ENCODE measurements at regions not wholly inside any gene's neighbourhood (a gene's known extent, or its start where the extent isn't known, plus 50 kb on each side); places are given as distances from the start of the nearest gene placed in this dataset.

GRCh38 chr18:60176259-60176658 is 196.3 kb downstream of the MC4R start:
- no peak for FAIRE-seq
- TF ChIP-seq AFF4 (CRISPR knock-in tag; IDR thresholded peaks at IDR 0.05) = no peak
- no peak for TF ChIP-seq ARID2 (CRISPR knock-in tag; IDR thresholded peaks at IDR 0.05; ENCODE audit: borderline replicate concordance)
- TF ChIP-seq TCF7L2 (IDR thresholded peaks at IDR 0.05; ENCODE audit: low read depth, low read length) = no peak
- no peak for TF ChIP-seq DZIP1 (CRISPR knock-in tag; IDR thresholded peaks at IDR 0.05)
- TF ChIP-seq ZHX1 (CRISPR knock-in tag; IDR thresholded peaks at IDR 0.05; ENCODE audit: low read depth) = no peak
- no peak for TF ChIP-seq ZNF382 (CRISPR knock-in tag; IDR thresholded peaks at IDR 0.05; ENCODE audit: borderline replicate concordance)
- no peak for TF ChIP-seq ZNF343 (CRISPR knock-in tag; IDR thresholded peaks at IDR 0.05)
- TF ChIP-seq ZBTB1 (CRISPR knock-in tag; IDR thresholded peaks at IDR 0.05; ENCODE audit: borderline replicate concordance) = no peak
- TF ChIP-seq RORA (CRISPR knock-in tag; IDR thresholded peaks at IDR 0.05) = no peak
- TF ChIP-seq ZNF432 (CRISPR knock-in tag; IDR thresholded peaks at IDR 0.05; ENCODE audit: borderline replicate concordance) = no peak
- TF ChIP-seq CBX1 (IDR thresholded peaks at IDR 0.05; ENCODE audit: low read depth) = no peak
- TF ChIP-seq ZNF326 (CRISPR knock-in tag; IDR thresholded peaks at IDR 0.05; ENCODE audit: borderline replicate concordance) = no peak
- no peak for TF ChIP-seq THAP8 (CRISPR knock-in tag; IDR thresholded peaks at IDR 0.05; ENCODE audit: borderline replicate concordance)
- no peak for TF ChIP-seq ZNF678 (CRISPR knock-in tag; IDR thresholded peaks at IDR 0.05)
- no peak for TF ChIP-seq ZNF180 (CRISPR knock-in tag; IDR thresholded peaks at IDR 0.05; ENCODE audit: borderline replicate concordance, low read depth)
- no peak for TF ChIP-seq MATR3 (CRISPR knock-in tag; IDR thresholded peaks at IDR 0.05)
- TF ChIP-seq ZNF207 (IDR thresholded peaks at IDR 0.05; ENCODE audit: borderline replicate concordance) = no peak

More at GRCh38 chr18:60176259-60176658, 196.3 kb downstream of the MC4R start:
- H3K4me2 ChIP-seq (ENCODE audit: low read depth, low read length) = no peak overlapping the region
- intact Hi-C loops (cut with micrococcal nuclease; ENCODE audit: unreplicated experiment) = no loop called here
- H3K36me3 ChIP-seq (replicated peaks in 1 of 2; ENCODE audit: control insufficient read depth in 1 of 2, insufficient read depth in 2 of 2, low read length in 2 of 2) = no peaks in the 10 kb centered on the region
- H3K4me1 ChIP-seq (ENCODE audit: insufficient read depth, low read length) = no peaks in the 10 kb centered on the region
- ChIA-PET POLR2A (no interaction called here), CTCF (ENCODE audit: low intra/inter-chr PET ratio, low total read pairs) (no interaction called here)
- WGBS (ENCODE audit: low lambda C conversion rate) = 5% methylated on average over 1 of the region's 1 CpG
- H2AFZ ChIP-seq (ENCODE audit: low read length) = no peak overlapping the region
- H3K9ac ChIP-seq (ENCODE audit: insufficient read depth, low read depth, low read length) = no peak overlapping the region
- H3K4me3 ChIP-seq (replicated peaks in 1 of 3; ENCODE audit: insufficient read depth in 1 of 3, low read depth in 2 of 3, low read length in 3 of 3) = no peak overlapping the region
- in situ Hi-C loops (cut with HindIII; ENCODE audit: extremely low pct_ligation_motif_present, low pct_unique_long_range_greater_than_20kb) = no loop called here
- BruUV-seq (replicated peaks) = no TSS peak
- no peaks in the 10 kb centered on the region for H4K20me1 ChIP-seq (ENCODE audit: insufficient read depth, low read length)
- H3K27me3 ChIP-seq (ENCODE audit: control insufficient read depth in 1 of 2, insufficient read depth in 2 of 2, low read length in 2 of 2) = no peaks in the 10 kb centered on the region
- no peak for ATAC-seq
- DNase-seq (ENCODE audit: low spot score) = no peak
- no peaks in the 10 kb centered on the region for H3K9me3 ChIP-seq (ENCODE audit: low read length)
- H3K79me2 ChIP-seq (ENCODE audit: insufficient read depth, low read length) = no peaks in the 10 kb centered on the region
- H3K27ac ChIP-seq (ENCODE audit: extremely low read length, insufficient read depth, low read length) = no peak overlapping the region
